ENCODE measurements at regions not wholly inside any gene's neighbourhood (a gene's known extent, or its start where the extent isn't known, plus 50 kb on each side); places are given as distances from the start of the nearest gene placed in this dataset.

GRCh38 chr5:8458038-8458383 is 589.1 kb downstream of the MTRR start:
- Mint-ChIP-seq H3K27me3 (ENCODE audit: unreplicated experiment) (no peaks in the 10 kb centered on the region), H3K4me3 (ENCODE audit: low read depth, unreplicated experiment) (peak overlapping the region; percentile 89), H3K9me3 (ENCODE audit: low read depth, unreplicated experiment) (peaks cover under 1% of the 10 kb centered on the region), H3K27ac (ENCODE audit: unreplicated experiment) (peak overlapping the region; percentile 95), H3K36me3 (ENCODE audit: insufficient read depth, unreplicated experiment) (peaks cover 20% of the 10 kb centered on the region), H3K4me1 (ENCODE audit: low read depth, unreplicated experiment) (peaks cover 10% of the 10 kb centered on the region)
- DNase-seq = peak; percentile 9
- TF ChIP-seq CTCF (IDR thresholded peaks at IDR 0.05; ENCODE audit: unreplicated experiment) = no peak
- no TSS peak for BruUV-seq (replicated peaks)
- intact Hi-C loops (cut with micrococcal nuclease; ENCODE audit: unreplicated experiment) = no loop called here
- CTCF ChIA-PET = interaction anchor here (0.6 to 1.0 kb wide), 2 partner anchors 526 to 571 kb away, joined by 3 read pairs; no protein-coding TSS in a partner anchor

- CTCF ChIA-PET = no interaction called here
- BruUV-seq (replicated peaks) = no TSS peak
- peaks cover 10% of the 10 kb centered on the region for H3K4me1 Mint-ChIP-seq (ENCODE audit: low read depth, unreplicated experiment)
- no peak overlapping the region for H3K4me3 Mint-ChIP-seq (ENCODE audit: low read depth, unreplicated experiment)
- DNase-seq = no peak
- intact Hi-C loops (cut with micrococcal nuclease; ENCODE audit: unreplicated experiment) = no loop called here
- no peaks in the 10 kb centered on the region for H3K27me3 Mint-ChIP-seq (ENCODE audit: unreplicated experiment)
- peaks cover 2% of the 10 kb centered on the region for H3K9me3 Mint-ChIP-seq (ENCODE audit: low read depth, unreplicated experiment)
- H3K36me3 Mint-ChIP-seq (ENCODE audit: insufficient read depth, unreplicated experiment) = peaks cover 20% of the 10 kb centered on the region
- no peak for TF ChIP-seq CTCF (IDR thresholded peaks at IDR 0.05; ENCODE audit: unreplicated experiment)
- no peak overlapping the region for H3K27ac Mint-ChIP-seq (ENCODE audit: unreplicated experiment)
Measured at GRCh38 chr5:8461543-8461942, 592.6 kb downstream of the MTRR start.

- CTCF ChIA-PET = no interaction called here
- intact Hi-C loops (cut with micrococcal nuclease; ENCODE audit: unreplicated experiment) = no loop called here
- H3K4me1 Mint-ChIP-seq (ENCODE audit: low read depth, unreplicated experiment) = peaks cover 10% of the 10 kb centered on the region
Measured at GRCh38 chr5:8462565-8462964, 593.6 kb downstream of the MTRR start.

GRCh38 chr5:8470489-8470888 is 601.5 kb downstream of the MTRR start:
- TF ChIP-seq CTCF (IDR thresholded peaks at IDR 0.05; ENCODE audit: unreplicated experiment) = no peak
- H3K36me3 Mint-ChIP-seq (ENCODE audit: insufficient read depth, unreplicated experiment) = no peaks in the 10 kb centered on the region
- no peaks in the 10 kb centered on the region for H3K4me1 Mint-ChIP-seq (ENCODE audit: low read depth, unreplicated experiment)
- no peak for DNase-seq
- no peak overlapping the region for H3K27ac Mint-ChIP-seq (ENCODE audit: unreplicated experiment)
- H3K9me3 Mint-ChIP-seq (ENCODE audit: low read depth, unreplicated experiment) = peaks cover 7% of the 10 kb centered on the region
- intact Hi-C loops (cut with micrococcal nuclease; ENCODE audit: unreplicated experiment) = no loop called here
- no TSS peak for BruUV-seq (replicated peaks)
- no peaks in the 10 kb centered on the region for H3K27me3 Mint-ChIP-seq (ENCODE audit: unreplicated experiment)
- H3K4me3 Mint-ChIP-seq (ENCODE audit: low read depth, unreplicated experiment) = no peak overlapping the region
- CTCF ChIA-PET = no interaction called here

More at GRCh38 chr5:8462565-8462964, 593.6 kb downstream of the MTRR start:
- Mint-ChIP-seq H3K27me3 (ENCODE audit: unreplicated experiment) (no peaks in the 10 kb centered on the region), H3K36me3 (ENCODE audit: insufficient read depth, unreplicated experiment) (peaks cover 12% of the 10 kb centered on the region), H3K27ac (ENCODE audit: unreplicated experiment) (no peak overlapping the region), H3K4me3 (ENCODE audit: low read depth, unreplicated experiment) (no peak overlapping the region), H3K9me3 (ENCODE audit: low read depth, unreplicated experiment) (peaks cover 2% of the 10 kb centered on the region)
- DNase-seq = no peak
- TF ChIP-seq CTCF (IDR thresholded peaks at IDR 0.05; ENCODE audit: unreplicated experiment) = no peak
- BruUV-seq (replicated peaks) = no TSS peak
